Activated CD4-positive, alpha-beta T cell treated with anti-CD3 and anti-CD28 coated beads, Interleukin-2, Interleukin-6, amounts not matched to agents 100 ng/mL and 50 ng/mL, durations not matched to agents 16 hours and 8 hours (primary cell): ENCODE measurements at regions not wholly inside any gene's neighbourhood (a gene's known extent, or its start where the extent isn't known, plus 50 kb on each side); places are given as distances from the start of the nearest gene placed in this dataset.
"Not testable (repeated sequence)": the region's sequence is repeated elsewhere in the genome, so short reads cannot be mapped to it uniquely, and the experiment has no call there.

Source experiments
- DNase-seq: peaks from one replicate; pipeline ENCODE4 v3.0.0-alpha.2; 2020

GRCh38 chr3:20317616-20318015 is 131.6 kb upstream of the SGO1 start:
- DNase-seq, result no peak

DNA sequence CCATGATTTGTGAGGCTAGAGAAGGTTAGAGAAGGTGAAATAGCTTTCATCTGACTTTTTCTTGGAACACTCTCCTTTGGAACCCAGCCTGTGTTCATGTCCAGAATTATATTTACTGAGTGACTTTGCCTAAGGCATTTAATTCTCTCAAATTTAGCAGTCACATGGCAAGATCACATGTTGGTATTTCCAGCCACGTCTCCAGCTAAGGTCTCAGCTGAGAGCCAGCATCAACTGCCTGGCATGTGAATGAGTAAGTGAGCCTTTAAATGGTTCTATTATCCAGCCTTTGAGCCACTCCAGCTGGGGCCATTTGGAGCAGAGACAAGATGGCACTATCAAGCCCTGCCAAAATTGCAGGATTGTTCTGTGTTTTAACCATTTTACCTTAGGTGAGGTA is 130.2 kb upstream of the SGO1 start:
- DNase-seq, result no peak

DNA sequence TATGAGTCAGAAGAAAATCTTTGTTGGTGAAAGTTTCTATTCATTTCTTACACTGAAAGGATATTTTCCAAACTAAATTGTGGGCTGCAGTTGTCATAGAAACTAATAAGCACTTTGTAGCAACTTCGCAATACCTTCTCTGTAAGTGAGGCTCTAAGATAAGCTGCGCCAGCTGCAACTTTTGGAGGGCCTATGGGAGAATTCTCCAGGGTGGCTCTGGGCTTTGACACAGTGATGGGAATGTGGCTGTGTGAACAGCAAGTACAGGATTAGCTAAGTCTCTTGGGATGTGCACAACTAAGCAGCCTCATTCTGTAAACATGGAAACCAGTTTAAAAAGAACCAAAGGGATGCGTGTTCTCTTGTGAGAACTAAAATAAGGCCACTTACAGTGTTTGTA is 124.6 kb upstream of the SGO1 start:
- DNase-seq, result no peak

- no peak for DNase-seq
These were observed 121.4 kb upstream of the SGO1 start for GRCh38 chr3:20307383-20307782.

GRCh38 chr3:20305647-20306046 is 119.6 kb upstream of the SGO1 start:
- no peak for DNase-seq

GRCh38 chr3:20302766-20303165 is 116.8 kb upstream of the SGO1 start:
- DNase-seq, result no peak

DNA sequence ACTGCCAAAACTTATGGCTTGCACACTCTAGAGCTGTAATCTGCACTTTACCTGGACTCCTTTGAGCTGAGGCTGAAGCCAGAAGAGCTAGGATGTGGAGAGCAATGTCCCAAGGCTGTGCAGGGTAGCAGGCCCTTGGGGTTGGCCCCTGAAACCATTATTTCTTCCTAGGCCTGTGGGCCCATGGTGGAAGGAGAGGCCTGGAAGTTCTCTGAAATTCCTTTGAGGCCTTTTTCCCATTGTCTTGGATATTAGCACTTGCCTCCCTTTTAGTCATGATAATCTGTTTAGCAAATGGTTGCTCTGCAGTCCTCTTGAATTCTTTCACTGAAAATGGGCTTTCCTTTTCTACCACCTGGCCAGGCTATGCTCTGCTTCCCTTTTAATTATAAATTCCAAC is 102.0 kb upstream of the SGO1 start:
- DNase-seq, result no peak

GRCh38 chr3:20280257-20280656 is 94.3 kb upstream of the SGO1 start:
- DNase-seq, result no peak

- DNase-seq, result not testable (repeated sequence)
These were observed 80.0 kb upstream of the SGO1 start for GRCh38 chr3:20265977-20266376.

DNA sequence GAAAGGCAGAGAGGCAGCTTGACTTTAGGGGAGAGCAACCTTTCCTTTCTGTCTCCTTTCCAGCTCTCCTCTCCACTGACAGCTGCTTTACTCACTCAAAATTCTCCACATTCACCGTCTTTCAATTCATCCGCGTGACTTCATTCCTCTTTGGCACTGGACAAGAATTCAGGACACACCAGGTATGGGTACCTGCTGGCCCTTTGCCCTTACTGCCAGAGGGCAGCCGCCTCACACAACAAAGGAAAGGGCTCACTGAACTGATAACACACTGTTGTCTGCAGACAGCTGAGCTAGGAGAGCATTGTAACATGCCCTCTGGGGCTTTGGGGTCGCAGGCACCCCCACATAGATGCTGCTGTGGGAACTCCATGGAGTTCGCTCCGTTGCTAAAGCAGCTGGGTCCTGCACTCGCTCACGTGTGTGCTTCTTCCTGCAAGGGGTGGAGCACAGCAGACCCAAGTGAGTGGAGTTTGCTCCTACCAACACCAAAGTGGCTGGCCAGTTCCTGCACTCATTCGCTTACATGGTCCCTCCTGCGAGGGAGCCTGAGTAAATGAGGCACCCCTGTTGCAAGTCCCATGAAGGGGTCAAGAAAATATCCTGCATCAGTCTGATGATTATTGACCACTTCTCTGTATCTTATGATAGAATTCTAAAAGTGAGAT is 79.0 kb upstream of the SGO1 start:
- DNase-seq, result no peak

GRCh38 chr3:20258371-20258770 is 72.4 kb upstream of the SGO1 start:
- DNase-seq, result no peak

DNA sequence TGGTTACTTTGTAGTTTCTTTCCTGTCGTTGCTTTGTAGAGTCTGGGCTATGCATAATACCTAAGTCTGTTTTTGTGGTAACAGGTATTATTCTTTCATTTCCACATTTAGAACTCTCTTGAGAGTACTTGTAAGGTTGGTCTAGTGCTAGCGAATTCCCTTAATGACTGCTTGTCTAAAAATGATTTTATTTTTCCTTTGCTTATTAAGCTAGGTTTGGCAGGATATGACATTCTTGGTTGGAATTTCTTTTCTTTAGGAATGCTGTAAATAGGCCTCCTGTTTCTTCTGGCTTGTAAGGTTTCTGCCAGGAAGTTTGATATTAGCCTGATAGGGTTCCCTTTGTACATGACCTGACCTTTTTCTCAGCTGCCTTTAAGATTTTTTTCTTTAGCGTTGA is 70.1 kb upstream of the SGO1 start:
- no peak for DNase-seq

- no peak for DNase-seq
These were observed 68.5 kb upstream of the SGO1 start for GRCh38 chr3:20254268-20255117.

DNA sequence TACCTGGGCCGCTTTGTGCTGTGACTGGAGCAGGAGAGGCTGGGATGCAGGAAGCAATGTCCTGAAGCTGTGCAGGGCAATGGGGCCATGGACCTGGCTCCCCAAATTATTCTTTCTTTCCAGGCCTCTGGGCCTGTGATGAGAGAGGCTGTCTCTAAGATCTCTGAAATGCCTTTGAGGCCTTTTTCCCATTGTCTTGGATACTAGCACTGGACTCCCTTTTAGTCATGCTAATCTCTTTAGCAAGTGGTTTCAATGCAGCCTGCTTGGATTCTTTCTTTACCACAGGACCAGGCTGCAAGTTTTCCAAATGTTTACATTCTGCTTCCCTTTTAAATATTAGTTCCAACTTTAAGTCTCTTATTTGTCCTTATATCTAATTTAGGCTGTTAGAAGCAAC is 64.8 kb upstream of the SGO1 start:
- DNase-seq, result no peak

GRCh38 chr3:20250314-20250713 is 64.3 kb upstream of the SGO1 start:
- no peak for DNase-seq

GRCh38 chr3:20246662-20247061 is 60.7 kb upstream of the SGO1 start:
- no peak for DNase-seq

DNA sequence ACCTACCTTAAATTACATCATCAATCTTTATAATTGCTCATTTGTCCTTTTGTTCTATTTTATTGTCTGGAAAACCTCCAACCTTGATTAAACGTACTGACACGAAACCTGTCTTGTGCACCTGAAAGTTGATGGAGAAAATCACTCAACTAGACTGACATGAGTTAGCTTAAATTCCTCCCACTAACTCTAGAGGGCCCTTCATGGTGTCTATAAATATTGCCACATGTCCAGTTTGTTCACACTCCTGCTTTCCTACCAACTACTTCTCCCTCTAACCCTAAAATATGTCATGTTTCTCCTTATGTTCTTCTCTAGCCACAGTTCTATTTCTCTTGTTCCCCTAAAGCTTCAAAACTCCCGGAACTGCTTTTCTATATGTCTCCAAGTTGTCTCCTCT is 59.8 kb upstream of the SGO1 start:
- no peak for DNase-seq

DNA sequence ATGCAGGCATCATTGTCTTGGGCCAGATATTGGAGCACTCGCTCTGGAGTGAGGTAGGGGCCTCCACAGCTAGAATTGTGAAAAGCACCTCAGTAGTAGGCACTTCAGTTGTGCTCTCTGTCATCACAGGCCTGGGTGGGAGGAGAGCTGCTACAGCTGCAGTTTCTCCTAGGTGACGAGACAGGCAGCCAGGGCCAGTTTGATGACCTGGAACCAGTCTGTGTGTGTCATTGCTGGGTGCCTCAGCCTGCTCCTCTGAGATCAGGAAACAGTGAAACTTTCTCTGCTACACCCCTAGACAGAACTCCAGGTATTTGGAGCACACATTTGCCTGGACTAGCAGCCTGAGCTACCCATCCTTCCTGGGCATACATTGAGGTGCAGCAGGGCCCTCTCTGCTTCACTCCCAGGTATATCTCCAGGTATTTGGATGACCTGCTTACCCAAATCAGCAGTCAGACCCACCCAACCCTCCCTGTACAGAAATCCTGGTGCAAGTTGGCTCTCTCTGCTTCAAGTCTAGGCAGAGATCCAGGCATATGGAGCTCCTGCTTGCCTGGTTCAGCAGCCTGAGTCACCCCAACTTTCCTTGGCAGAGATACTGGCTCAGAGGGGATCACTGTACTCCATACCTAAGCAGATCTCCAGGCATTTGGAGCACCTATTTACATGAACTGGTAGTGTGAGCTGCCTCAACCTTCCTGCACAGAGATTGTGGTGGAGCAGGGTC is 54.3 kb upstream of the SGO1 start:
- no peak for DNase-seq

- not testable (repeated sequence) for DNase-seq
These were observed 52.2 kb upstream of the SGO1 start for GRCh38 chr3:20238199-20238598.

GRCh38 chr3:20236603-20237002 is 50.6 kb upstream of the SGO1 start:
- no peak for DNase-seq
